ENCODE measurements at regions not wholly inside any gene's neighbourhood (a gene's known extent, or its start where the extent isn't known, plus 50 kb on each side); places are given as distances from the start of the nearest gene placed in this dataset.

GRCh38 chr13:99725644-99726043 lies 224.4 kb downstream of the TM9SF2 start:
- no peak for DNase-seq
- no peaks in the 10 kb centered on the region for H3K9me3 Mint-ChIP-seq
- H3K27ac Mint-ChIP-seq: no peak overlapping the region
- no peaks in the 10 kb centered on the region for H3K27me3 Mint-ChIP-seq
- peaks cover 3% of the 10 kb centered on the region for H3K4me1 Mint-ChIP-seq (ENCODE audit: low read depth)
- no peak overlapping the region for H3K4me3 Mint-ChIP-seq
- no peaks in the 10 kb centered on the region for H3K36me3 Mint-ChIP-seq (ENCODE audit: low read depth)

- Mint-ChIP-seq H3K36me3 (ENCODE audit: low read depth) (no peaks in the 10 kb centered on the region), H3K9me3 (no peaks in the 10 kb centered on the region), H3K4me3 (no peak overlapping the region), H3K27ac (no peak overlapping the region), H3K27me3 (no peaks in the 10 kb centered on the region), H3K4me1 (ENCODE audit: low read depth) (peaks cover 3% of the 10 kb centered on the region)
- no peak for DNase-seq
Measured at GRCh38 chr13:99724633-99725517, 223.6 kb downstream of the TM9SF2 start.

GRCh38 chr13:99723878-99724277 lies 222.6 kb downstream of the TM9SF2 start:
- Mint-ChIP-seq H3K9me3 (no peaks in the 10 kb centered on the region), H3K4me3 (no peak overlapping the region), H3K27ac (no peak overlapping the region), H3K36me3 (ENCODE audit: low read depth) (no peaks in the 10 kb centered on the region), H3K4me1 (ENCODE audit: low read depth) (peaks cover 3% of the 10 kb centered on the region), H3K27me3 (no peaks in the 10 kb centered on the region)
- no peak for DNase-seq

GRCh38 chr13:99722931-99723330 lies 221.7 kb downstream of the TM9SF2 start:
- Mint-ChIP-seq H3K27ac (no peak overlapping the region), H3K36me3 (ENCODE audit: low read depth) (no peaks in the 10 kb centered on the region), H3K4me1 (ENCODE audit: low read depth) (peaks cover 3% of the 10 kb centered on the region), H3K4me3 (no peak overlapping the region), H3K27me3 (no peaks in the 10 kb centered on the region), H3K9me3 (no peaks in the 10 kb centered on the region)
- DNase-seq: no peak

- no peak overlapping the region for H3K27ac Mint-ChIP-seq
- H3K36me3 Mint-ChIP-seq (ENCODE audit: low read depth): no peaks in the 10 kb centered on the region
- no peaks in the 10 kb centered on the region for H3K27me3 Mint-ChIP-seq
- no peaks in the 10 kb centered on the region for H3K9me3 Mint-ChIP-seq
- no peak for DNase-seq
- peaks cover 3% of the 10 kb centered on the region for H3K4me1 Mint-ChIP-seq (ENCODE audit: low read depth)
- H3K4me3 Mint-ChIP-seq: no peak overlapping the region
Measured at GRCh38 chr13:99722338-99722818, 221.1 kb downstream of the TM9SF2 start.

- H3K27ac Mint-ChIP-seq: no peak overlapping the region
- DNase-seq: no peak
- H3K36me3 Mint-ChIP-seq (ENCODE audit: low read depth): no peaks in the 10 kb centered on the region
- H3K4me1 Mint-ChIP-seq (ENCODE audit: low read depth): peaks cover 3% of the 10 kb centered on the region
- H3K27me3 Mint-ChIP-seq: no peaks in the 10 kb centered on the region
- no peaks in the 10 kb centered on the region for H3K9me3 Mint-ChIP-seq
- no peak overlapping the region for H3K4me3 Mint-ChIP-seq
Measured at GRCh38 chr13:99721606-99722337, 220.5 kb downstream of the TM9SF2 start.

GRCh38 chr13:99717959-99718674 lies 216.8 kb downstream of the TM9SF2 start:
- no peaks in the 10 kb centered on the region for H3K4me1 Mint-ChIP-seq (ENCODE audit: low read depth)
- H3K4me3 Mint-ChIP-seq: no peak overlapping the region
- H3K27ac Mint-ChIP-seq: no peak overlapping the region
- H3K27me3 Mint-ChIP-seq: no peaks in the 10 kb centered on the region
- no peaks in the 10 kb centered on the region for H3K36me3 Mint-ChIP-seq (ENCODE audit: low read depth)
- no peak for DNase-seq
- H3K9me3 Mint-ChIP-seq: no peaks in the 10 kb centered on the region

GRCh38 chr13:99709134-99709533 lies 207.9 kb downstream of the TM9SF2 start:
- Mint-ChIP-seq H3K27ac (no peak overlapping the region), H3K36me3 (ENCODE audit: low read depth) (no peaks in the 10 kb centered on the region), H3K9me3 (no peaks in the 10 kb centered on the region), H3K27me3 (no peaks in the 10 kb centered on the region), H3K4me3 (no peak overlapping the region), H3K4me1 (ENCODE audit: low read depth) (no peaks in the 10 kb centered on the region)
- no peak for DNase-seq

- no peaks in the 10 kb centered on the region for H3K27me3 Mint-ChIP-seq
- H3K4me3 Mint-ChIP-seq: no peak overlapping the region
- H3K36me3 Mint-ChIP-seq (ENCODE audit: low read depth): no peaks in the 10 kb centered on the region
- DNase-seq: no peak
- no peaks in the 10 kb centered on the region for H3K9me3 Mint-ChIP-seq
- H3K27ac Mint-ChIP-seq: no peak overlapping the region
- peaks cover 2% of the 10 kb centered on the region for H3K4me1 Mint-ChIP-seq (ENCODE audit: low read depth)
Measured at GRCh38 chr13:99704390-99704789, 203.1 kb downstream of the TM9SF2 start.

- no peaks in the 10 kb centered on the region for H3K9me3 Mint-ChIP-seq
- H3K27ac Mint-ChIP-seq: no peak overlapping the region
- H3K27me3 Mint-ChIP-seq: no peaks in the 10 kb centered on the region
- DNase-seq: no peak
- H3K4me3 Mint-ChIP-seq: no peak overlapping the region
- H3K4me1 Mint-ChIP-seq (ENCODE audit: low read depth): peaks cover 2% of the 10 kb centered on the region
- H3K36me3 Mint-ChIP-seq (ENCODE audit: low read depth): no peaks in the 10 kb centered on the region
Measured at GRCh38 chr13:99703908-99704307, 202.6 kb downstream of the TM9SF2 start.

- Mint-ChIP-seq H3K4me1 (ENCODE audit: low read depth) (peaks cover 2% of the 10 kb centered on the region), H3K9me3 (no peaks in the 10 kb centered on the region), H3K27me3 (no peaks in the 10 kb centered on the region), H3K36me3 (ENCODE audit: low read depth) (no peaks in the 10 kb centered on the region), H3K4me3 (no peak overlapping the region), H3K27ac (no peak overlapping the region)
- no peak for DNase-seq
Measured at GRCh38 chr13:99702687-99703319, 201.5 kb downstream of the TM9SF2 start.

- Mint-ChIP-seq H3K27ac (no peak overlapping the region), H3K4me1 (ENCODE audit: low read depth) (peaks cover 2% of the 10 kb centered on the region), H3K4me3 (no peak overlapping the region), H3K36me3 (ENCODE audit: low read depth) (no peaks in the 10 kb centered on the region), H3K9me3 (no peaks in the 10 kb centered on the region), H3K27me3 (no peaks in the 10 kb centered on the region)
- no peak for DNase-seq
Measured at GRCh38 chr13:99700468-99700867, 199.2 kb downstream of the TM9SF2 start.

GRCh38 chr13:99698816-99699099 lies 197.5 kb downstream of the TM9SF2 start:
- no peak overlapping the region for H3K4me3 Mint-ChIP-seq
- no peak for DNase-seq
- H3K36me3 Mint-ChIP-seq (ENCODE audit: low read depth): no peaks in the 10 kb centered on the region
- H3K27ac Mint-ChIP-seq: no peak overlapping the region
- peaks cover 2% of the 10 kb centered on the region for H3K4me1 Mint-ChIP-seq (ENCODE audit: low read depth)
- no peaks in the 10 kb centered on the region for H3K9me3 Mint-ChIP-seq
- H3K27me3 Mint-ChIP-seq: no peaks in the 10 kb centered on the region

- no peak for DNase-seq
- peaks cover 3% of the 10 kb centered on the region for H3K4me1 Mint-ChIP-seq (ENCODE audit: low read depth)
- no peak overlapping the region for H3K4me3 Mint-ChIP-seq
- H3K27ac Mint-ChIP-seq: no peak overlapping the region
- H3K36me3 Mint-ChIP-seq (ENCODE audit: low read depth): no peaks in the 10 kb centered on the region
- no peaks in the 10 kb centered on the region for H3K27me3 Mint-ChIP-seq
- no peaks in the 10 kb centered on the region for H3K9me3 Mint-ChIP-seq
Measured at GRCh38 chr13:99698010-99698815, 196.9 kb downstream of the TM9SF2 start.
